ENCODE measurements at regions not wholly inside any gene's neighbourhood (a gene's known extent, or its start where the extent isn't known, plus 50 kb on each side); places are given as distances from the start of the nearest gene placed in this dataset.
A peak's percentile ranks its signal among the peaks of the same experiment; 100 is the strongest.

DNA sequence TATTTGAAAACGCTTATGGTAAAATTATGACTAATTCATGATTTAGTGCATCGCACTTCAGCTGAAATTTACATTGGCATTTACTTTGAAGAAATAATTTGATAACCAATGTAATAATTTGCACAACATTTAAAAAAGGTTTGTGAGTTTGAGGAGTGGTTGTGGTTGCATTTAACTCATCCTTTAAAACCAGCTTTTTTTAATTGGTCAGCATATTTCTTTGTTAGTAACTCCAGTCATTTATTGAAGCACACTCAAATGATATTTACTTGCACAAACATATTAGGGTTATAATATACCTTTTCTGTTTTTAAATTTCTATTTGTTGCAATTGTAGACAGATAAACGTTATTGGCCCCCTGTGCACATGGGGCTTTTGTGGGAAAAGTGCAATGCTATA, 78.1 kb upstream of the AHI1 start:
- POLR2A ChIA-PET (ENCODE audit: unreplicated experiment) = no interaction called here
- intact Hi-C loops (cut with micrococcal nuclease) = no loop called here

GRCh38 chr6:135576055-135576454, 78.5 kb upstream of the AHI1 start:
- DNase-seq (peak; percentile 74), ATAC-seq (peak; percentile 79)
- Histone ChIP-seq H3F3A (ENCODE audit: low read length, unreplicated experiment) (no peaks in the 10 kb centered on the region), H3K4me2 (ENCODE audit: low read length) (no peak overlapping the region), H3K9me2 (replicated peaks; ENCODE audit: low read length) (no peaks in the 10 kb centered on the region), H2AFZ (ENCODE audit: low read length) (no peak overlapping the region), H3K27ac (ENCODE audit: low read length) (no peak overlapping the region), H3K4me1 (ENCODE audit: insufficient read depth, low read length) (peaks cover 12% of the 10 kb centered on the region; the same call in 1 of the 2 replicates), H3K4me3 (ENCODE audit: low read length) (no peak overlapping the region), H3K36me3 (ENCODE audit: low read depth, low read length) (no peaks in the 10 kb centered on the region), H3K9ac (ENCODE audit: low read length) (no peak overlapping the region), H3K27me3 (ENCODE audit: low read length) (no peaks in the 10 kb centered on the region), H3K79me2 (ENCODE audit: low read length) (no peaks in the 10 kb centered on the region), H3K9me3 (ENCODE audit: low read length) (no peaks in the 10 kb centered on the region), H4K20me1 (ENCODE audit: low read length) (no peaks in the 10 kb centered on the region)
- intact Hi-C loops (cut with micrococcal nuclease) = no loop called here
- ChIA-PET POLR2A (ENCODE audit: unreplicated experiment) (no interaction called here), CTCF (no interaction called here)
- no TSS peak for BruUV-seq (replicated peaks)
- TF ChIP-seq EZH2phosphoT487 (IDR thresholded peaks at IDR 0.05; ENCODE audit: borderline replicate concordance, low read length) (no peak), EZH2 (IDR thresholded peaks at IDR 0.05; ENCODE audit: low read length, unreplicated experiment) (no peak)
- TF ChIP-seq, protein P1, sequence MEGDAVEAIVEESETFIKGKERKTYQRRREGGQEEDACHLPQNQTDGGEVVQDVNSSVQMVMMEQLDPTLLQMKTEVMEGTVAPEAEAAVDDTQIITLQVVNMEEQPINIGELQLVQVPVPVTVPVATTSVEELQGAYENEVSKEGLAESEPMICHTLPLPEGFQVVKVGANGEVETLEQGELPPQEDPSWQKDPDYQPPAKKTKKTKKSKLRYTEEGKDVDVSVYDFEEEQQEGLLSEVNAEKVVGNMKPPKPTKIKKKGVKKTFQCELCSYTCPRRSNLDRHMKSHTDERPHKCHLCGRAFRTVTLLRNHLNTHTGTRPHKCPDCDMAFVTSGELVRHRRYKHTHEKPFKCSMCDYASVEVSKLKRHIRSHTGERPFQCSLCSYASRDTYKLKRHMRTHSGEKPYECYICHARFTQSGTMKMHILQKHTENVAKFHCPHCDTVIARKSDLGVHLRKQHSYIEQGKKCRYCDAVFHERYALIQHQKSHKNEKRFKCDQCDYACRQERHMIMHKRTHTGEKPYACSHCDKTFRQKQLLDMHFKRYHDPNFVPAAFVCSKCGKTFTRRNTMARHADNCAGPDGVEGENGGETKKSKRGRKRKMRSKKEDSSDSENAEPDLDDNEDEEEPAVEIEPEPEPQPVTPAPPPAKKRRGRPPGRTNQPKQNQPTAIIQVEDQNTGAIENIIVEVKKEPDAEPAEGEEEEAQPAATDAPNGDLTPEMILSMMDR (conservative IDR thresholded peaks at IDR 0.05; ENCODE audit: low read depth, low read length) = no peak

More for the DNA sequence above, 78.1 kb upstream of the AHI1 start:
- no peak for DNase-seq
- peaks cover 12% of the 10 kb centered on the region; the same call in 1 of the 2 replicates for H3K4me1 ChIP-seq (ENCODE audit: insufficient read depth, low read length)
- no peaks in the 10 kb centered on the region for H4K20me1 ChIP-seq (ENCODE audit: low read length)
- CTCF ChIA-PET = no interaction called here
- H3K36me3 ChIP-seq (ENCODE audit: low read depth, low read length) = no peaks in the 10 kb centered on the region
- H2AFZ ChIP-seq (ENCODE audit: low read length) = no peak overlapping the region
- H3K4me2 ChIP-seq (ENCODE audit: low read length) = no peak overlapping the region
- no peaks in the 10 kb centered on the region for H3F3A ChIP-seq (ENCODE audit: low read length, unreplicated experiment)
- BruUV-seq (replicated peaks) = no TSS peak
- H3K4me3 ChIP-seq (ENCODE audit: low read length) = no peak overlapping the region
- no peak overlapping the region for H3K9ac ChIP-seq (ENCODE audit: low read length)
- ATAC-seq = no peak
- no peaks in the 10 kb centered on the region for H3K9me2 ChIP-seq (replicated peaks; ENCODE audit: low read length)
- H3K27ac ChIP-seq (ENCODE audit: low read length) = no peak overlapping the region
- H3K9me3 ChIP-seq (ENCODE audit: low read length) = no peaks in the 10 kb centered on the region
- no peaks in the 10 kb centered on the region for H3K27me3 ChIP-seq (ENCODE audit: low read length)
- H3K79me2 ChIP-seq (ENCODE audit: low read length) = no peaks in the 10 kb centered on the region
- TF ChIP-seq, protein P1 (conservative IDR thresholded peaks at IDR 0.05; ENCODE audit: low read depth, low read length) = no peak
- TF ChIP-seq EZH2phosphoT487 (IDR thresholded peaks at IDR 0.05; ENCODE audit: borderline replicate concordance, low read length) (no peak), EZH2 (IDR thresholded peaks at IDR 0.05; ENCODE audit: low read length, unreplicated experiment) (no peak)

DNA sequence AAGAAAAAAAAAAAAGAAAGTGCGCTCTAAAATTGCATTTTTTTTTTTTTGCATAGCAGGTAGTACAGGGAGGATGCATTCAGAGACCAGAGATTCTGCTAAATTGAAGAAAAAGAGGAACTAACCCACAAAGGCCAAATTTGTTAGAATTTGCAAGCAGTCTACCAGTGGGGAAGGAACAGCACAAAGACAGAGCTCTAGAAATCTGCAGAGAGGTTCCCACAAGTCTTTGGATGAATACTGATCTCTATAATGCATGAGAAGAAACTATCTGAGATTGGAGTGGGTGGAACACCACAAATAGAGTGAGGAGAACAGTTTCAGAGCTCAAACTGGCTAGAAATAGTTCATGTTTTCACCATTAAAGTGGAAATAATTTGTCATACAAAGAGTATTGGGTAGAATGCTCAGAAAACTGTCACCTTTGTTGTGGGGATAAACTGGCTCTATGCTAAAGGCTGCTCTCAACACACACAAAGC, 79.6 kb upstream of the AHI1 start:
- Histone ChIP-seq H3K27ac (ENCODE audit: low read length) (no peak overlapping the region), H3K9me3 (ENCODE audit: low read length) (no peaks in the 10 kb centered on the region), H3K27me3 (ENCODE audit: low read length) (no peaks in the 10 kb centered on the region), H3K9ac (ENCODE audit: low read length) (no peak overlapping the region), H4K20me1 (ENCODE audit: low read length) (no peaks in the 10 kb centered on the region), H3K9me2 (replicated peaks; ENCODE audit: low read length) (no peaks in the 10 kb centered on the region), H3K36me3 (ENCODE audit: low read depth, low read length) (no peaks in the 10 kb centered on the region), H3K4me3 (ENCODE audit: low read length) (no peak overlapping the region), H3K4me2 (ENCODE audit: low read length) (no peak overlapping the region), H3K4me1 (ENCODE audit: insufficient read depth, low read length) (peaks cover 12% of the 10 kb centered on the region; the same call in 1 of the 2 replicates), H3F3A (ENCODE audit: low read length, unreplicated experiment) (no peaks in the 10 kb centered on the region), H3K79me2 (ENCODE audit: low read length) (no peaks in the 10 kb centered on the region), H2AFZ (ENCODE audit: low read length) (no peak overlapping the region)
- POLR2A ChIA-PET (ENCODE audit: unreplicated experiment) = no interaction called here
- BruUV-seq (replicated peaks) = no TSS peak
- no peak for ATAC-seq
- intact Hi-C loops (cut with micrococcal nuclease) = no loop called here
- CTCF ChIA-PET = no interaction called here
- TF ChIP-seq EZH2 (IDR thresholded peaks at IDR 0.05; ENCODE audit: low read length, unreplicated experiment) (no peak), EZH2phosphoT487 (IDR thresholded peaks at IDR 0.05; ENCODE audit: borderline replicate concordance, low read length) (no peak)
- TF ChIP-seq, protein P1 (conservative IDR thresholded peaks at IDR 0.05; ENCODE audit: low read depth, low read length) = no peak
- DNase-seq = no peak
